ES-I3 (cell line): ENCODE measurements at regions not wholly inside any gene's neighbourhood (a gene's known extent, or its start where the extent isn't known, plus 50 kb on each side); places are given as distances from the start of the nearest gene placed in this dataset.
"Not testable (repeated sequence)": the region's sequence is repeated elsewhere in the genome, so short reads cannot be mapped to it uniquely, and the experiment has no call there.

Experiments
- H3K36me3 ChIP-seq: 2 replicates; pipeline ENCODE4 v1.6.1; 2013; ENCODE audit warnings: mild to moderate bottlenecking, low read length, control low read depth, moderate library complexity; ENCODE audit not compliant: insufficient read depth
- H3K4me1 ChIP-seq: 2 replicates; pipeline ENCODE4 v1.6.1; 2013; ENCODE audit warnings: mild to moderate bottlenecking, control low read depth, low read length; ENCODE audit not compliant: insufficient read depth
- H3K9ac ChIP-seq: 2 replicates; pipeline ENCODE4 v1.6.1; 2013; ENCODE audit warnings: low read depth, mild to moderate bottlenecking, low read length, moderate library complexity
- H3K9me3 ChIP-seq: 2 replicates; pipeline ENCODE4 v1.6.1; 2013; ENCODE audit warnings: mild to moderate bottlenecking, low read length, moderate library complexity; ENCODE audit not compliant: control insufficient read depth, insufficient read depth

DNA sequence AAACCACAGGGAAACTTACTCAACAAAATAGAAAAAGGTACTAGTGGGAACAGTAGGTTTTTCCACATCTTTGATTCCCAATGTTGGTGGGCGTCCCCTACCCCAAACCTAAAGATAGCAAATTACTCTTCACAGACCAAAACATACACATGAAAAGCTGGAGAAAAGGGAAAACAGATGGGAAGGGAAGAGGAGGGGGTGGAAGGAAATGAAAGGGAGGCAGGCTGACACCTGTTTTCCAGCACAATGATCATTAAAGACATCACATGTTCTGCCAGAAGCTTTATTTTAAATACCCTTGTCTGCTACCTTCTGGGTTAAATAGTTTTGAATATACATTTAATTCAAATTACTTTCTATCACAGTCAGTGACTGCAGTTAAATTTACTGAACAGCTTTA, 1617.9 kb upstream of the SEL1L start:
- no peaks in the 10 kb centered on the region for H3K36me3 ChIP-seq
- H3K4me1 ChIP-seq: no peaks in the 10 kb centered on the region
- no peak overlapping the region for H3K9ac ChIP-seq
- H3K9me3 ChIP-seq: no peaks in the 10 kb centered on the region

GRCh38 chr14:83153081-83153480, 1619.4 kb upstream of the SEL1L start:
- Histone ChIP-seq H3K4me1 (no peaks in the 10 kb centered on the region), H3K36me3 (no peaks in the 10 kb centered on the region), H3K9ac (no peak overlapping the region), H3K9me3 (no peaks in the 10 kb centered on the region)

- H3K4me1 ChIP-seq: peaks cover 5% of the 10 kb centered on the region
- no peaks in the 10 kb centered on the region for H3K9me3 ChIP-seq
- no peak overlapping the region for H3K9ac ChIP-seq
- no peaks in the 10 kb centered on the region for H3K36me3 ChIP-seq
Observed at GRCh38 chr14:83162361-83162929, 1628.8 kb upstream of the SEL1L start.

DNA sequence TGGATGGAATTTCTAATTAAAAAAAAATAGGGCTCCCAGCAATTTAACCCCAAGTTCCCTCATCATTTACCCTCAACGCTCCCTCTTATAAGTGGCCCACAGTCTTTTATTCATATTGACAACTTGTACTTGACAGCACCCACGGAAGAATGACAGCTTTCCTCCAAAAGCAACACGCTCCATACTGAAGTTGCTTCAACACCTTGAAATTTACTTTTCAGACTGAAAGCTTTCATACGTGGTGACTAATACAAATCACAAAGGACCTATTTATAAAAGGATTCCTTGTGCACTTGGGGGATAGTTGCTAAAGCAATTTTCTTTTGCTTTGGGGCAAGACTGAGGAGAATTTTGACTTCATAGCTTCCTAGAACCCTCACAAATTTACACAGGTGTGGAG, 1629.4 kb upstream of the SEL1L start:
- no peaks in the 10 kb centered on the region for H3K9me3 ChIP-seq
- H3K36me3 ChIP-seq: no peaks in the 10 kb centered on the region
- peaks cover 5% of the 10 kb centered on the region for H3K4me1 ChIP-seq
- no peak overlapping the region for H3K9ac ChIP-seq

- H3K4me1 ChIP-seq: peaks cover 5% of the 10 kb centered on the region
- H3K9me3 ChIP-seq: no peaks in the 10 kb centered on the region
- no peak overlapping the region for H3K9ac ChIP-seq
- H3K36me3 ChIP-seq: no peaks in the 10 kb centered on the region
Observed at GRCh38 chr14:83164016-83164415, 1630.4 kb upstream of the SEL1L start.

- H3K36me3 ChIP-seq: no peaks in the 10 kb centered on the region
- no peaks in the 10 kb centered on the region for H3K9me3 ChIP-seq
- H3K9ac ChIP-seq: no peak overlapping the region
- H3K4me1 ChIP-seq: peaks cover 5% of the 10 kb centered on the region
Observed at GRCh38 chr14:83164591-83164990, 1630.9 kb upstream of the SEL1L start.

DNA sequence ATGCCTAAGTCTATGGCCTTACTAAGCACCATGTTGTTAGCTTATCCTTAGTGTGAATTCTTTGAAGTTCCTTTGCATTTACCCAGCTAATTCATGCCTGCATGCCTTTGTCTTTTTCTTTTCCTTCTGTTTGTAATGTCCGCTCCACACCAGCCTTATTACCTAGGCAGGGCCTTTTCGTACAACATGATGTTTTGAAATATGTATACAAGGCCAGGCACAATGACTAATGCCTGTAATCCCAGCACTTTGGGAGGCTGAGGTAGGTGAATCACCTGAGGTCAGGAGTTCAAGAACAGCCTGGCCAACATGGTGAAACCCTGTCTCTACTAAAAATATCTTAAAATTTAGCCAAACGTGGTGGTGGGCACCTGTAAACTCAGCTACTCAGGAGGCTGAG, 1636.5 kb upstream of the SEL1L start:
- H3K4me1 ChIP-seq: no peaks in the 10 kb centered on the region
- H3K36me3 ChIP-seq: no peaks in the 10 kb centered on the region
- H3K9ac ChIP-seq: no peak overlapping the region
- H3K9me3 ChIP-seq: no peaks in the 10 kb centered on the region

GRCh38 chr14:83171761-83172160, 1638.1 kb upstream of the SEL1L start:
- H3K36me3 ChIP-seq: no peaks in the 10 kb centered on the region
- no peak overlapping the region for H3K9ac ChIP-seq
- no peaks in the 10 kb centered on the region for H3K4me1 ChIP-seq
- no peaks in the 10 kb centered on the region for H3K9me3 ChIP-seq

GRCh38 chr14:83172363-83172762, 1638.7 kb upstream of the SEL1L start:
- Histone ChIP-seq H3K4me1 (no peaks in the 10 kb centered on the region), H3K9me3 (no peaks in the 10 kb centered on the region), H3K9ac (no peak overlapping the region), H3K36me3 (no peaks in the 10 kb centered on the region)

GRCh38 chr14:83173687-83174086, 1640.0 kb upstream of the SEL1L start:
- no peak overlapping the region for H3K9ac ChIP-seq
- no peaks in the 10 kb centered on the region for H3K36me3 ChIP-seq
- H3K9me3 ChIP-seq: no peaks in the 10 kb centered on the region
- no peaks in the 10 kb centered on the region for H3K4me1 ChIP-seq

DNA sequence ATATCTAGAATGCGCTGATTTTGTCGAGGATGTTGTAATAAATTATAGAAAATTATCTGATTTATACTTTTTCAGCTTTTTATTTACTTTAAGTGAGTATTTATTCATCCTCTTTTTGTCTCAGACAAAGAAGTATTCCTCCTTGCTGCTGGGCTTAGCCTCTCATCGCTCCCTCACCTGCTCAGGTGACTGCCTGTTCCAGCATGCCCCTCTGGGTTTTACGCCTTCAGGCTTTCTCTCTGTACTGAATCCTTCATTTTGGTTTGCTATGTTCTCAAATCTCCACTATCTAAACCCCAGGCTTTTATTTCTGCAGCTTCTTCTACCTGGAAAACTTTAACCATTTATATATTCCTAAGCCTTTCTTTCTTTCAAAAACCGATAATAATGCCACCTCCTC, 1650.9 kb upstream of the SEL1L start:
- Histone ChIP-seq H3K36me3 (no peaks in the 10 kb centered on the region), H3K9me3 (no peaks in the 10 kb centered on the region), H3K9ac (no peak overlapping the region), H3K4me1 (no peaks in the 10 kb centered on the region)

GRCh38 chr14:83188311-83188710, 1654.7 kb upstream of the SEL1L start:
- not testable (repeated sequence) for H3K36me3 ChIP-seq, H3K9ac ChIP-seq, H3K4me1 ChIP-seq, H3K9me3 ChIP-seq

DNA sequence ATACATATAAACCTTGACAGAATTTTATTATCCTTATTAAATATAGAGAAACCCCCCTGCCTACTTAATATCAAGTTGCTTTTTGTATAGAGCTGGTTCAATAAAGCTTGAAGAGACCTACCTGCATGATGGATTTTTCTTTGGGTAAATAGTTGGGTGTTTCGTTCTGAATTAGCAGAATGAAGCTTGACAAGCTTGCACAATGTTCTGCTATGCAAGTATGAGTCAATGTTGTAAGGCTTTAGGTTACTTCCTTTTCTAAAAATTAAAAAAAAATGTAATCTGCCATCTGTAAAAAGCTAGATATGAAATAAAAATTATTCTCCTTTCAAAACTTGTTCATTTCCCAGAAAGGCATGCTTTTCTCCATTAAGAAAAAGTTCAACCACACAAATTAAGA, 1662.6 kb upstream of the SEL1L start:
- no peaks in the 10 kb centered on the region for H3K9me3 ChIP-seq
- no peaks in the 10 kb centered on the region for H3K36me3 ChIP-seq
- no peaks in the 10 kb centered on the region for H3K4me1 ChIP-seq
- no peak overlapping the region for H3K9ac ChIP-seq

DNA sequence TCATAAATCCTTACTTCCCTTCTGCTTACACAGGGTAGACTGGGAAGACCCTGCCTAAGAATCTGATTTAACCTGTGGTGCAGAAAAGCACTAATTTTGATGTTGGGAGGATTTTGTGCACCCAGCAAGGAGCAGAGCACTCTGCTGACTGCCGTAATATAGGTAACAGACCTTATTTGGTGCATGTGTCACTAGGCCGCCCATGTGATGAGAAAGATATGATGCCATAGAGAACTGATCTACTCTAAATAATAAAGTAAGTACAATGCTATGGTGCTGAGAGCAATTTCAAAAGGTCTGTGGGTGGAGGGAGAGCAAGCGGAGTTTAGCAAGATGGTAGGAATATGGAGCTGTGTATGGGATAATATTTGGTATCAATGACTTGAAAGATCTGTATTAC, 1663.6 kb upstream of the SEL1L start:
- Histone ChIP-seq H3K4me1 (no peaks in the 10 kb centered on the region), H3K36me3 (no peaks in the 10 kb centered on the region), H3K9ac (no peak overlapping the region), H3K9me3 (no peaks in the 10 kb centered on the region)

GRCh38 chr14:83207550-83207949, 1673.9 kb upstream of the SEL1L start:
- Histone ChIP-seq H3K9me3 (no peaks in the 10 kb centered on the region), H3K36me3 (no peaks in the 10 kb centered on the region)

DNA sequence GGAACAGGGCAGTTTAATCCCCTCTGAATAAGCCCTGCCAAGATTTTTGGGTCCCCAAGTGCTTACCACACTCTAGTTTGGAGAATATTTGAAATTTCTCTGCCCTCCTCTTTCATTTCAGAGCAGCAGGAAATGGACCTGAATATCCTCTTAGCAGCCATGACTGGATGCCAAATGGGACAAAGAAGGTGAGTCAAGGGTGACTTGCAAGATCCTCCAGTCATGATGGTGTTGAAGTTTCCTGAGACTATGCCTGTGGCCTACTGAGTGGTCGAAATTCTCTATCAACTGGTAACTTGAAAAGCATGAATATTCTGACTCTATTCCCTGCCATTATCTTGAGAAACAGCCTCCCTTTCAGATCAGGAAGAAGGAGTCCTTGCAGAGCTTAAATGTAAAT, 1674.7 kb upstream of the SEL1L start:
- Histone ChIP-seq H3K36me3 (no peaks in the 10 kb centered on the region), H3K9me3 (no peaks in the 10 kb centered on the region), H3K4me1 (peaks cover 10% of the 10 kb centered on the region; the same call in 1 of the 2 replicates), H3K9ac (no peak overlapping the region)

More at GRCh38 chr14:83207550-83207949, 1673.9 kb upstream of the SEL1L start:
- Histone ChIP-seq H3K4me1 (peaks cover 10% of the 10 kb centered on the region; the same call in 1 of the 2 replicates), H3K9ac (no peak overlapping the region)
